ACHN (cell line): ENCODE measurements at regions not wholly inside any gene's neighbourhood (a gene's known extent, or its start where the extent isn't known, plus 50 kb on each side); places are given as distances from the start of the nearest gene placed in this dataset.

Experiments
- DNase-seq: peaks from one replicate; pipeline ENCODE4 v3.0.0-alpha.2; 2015
- in situ Hi-C: cut with HindIII; loops from 2 replicates; pipeline ENCODE4 v1.10.0; 2017; ENCODE audit warnings: low sequenced_read_pairs, low pct_ligation_motif_present, low pct_unique_long_range_greater_than_20kb

GRCh38 chr6:71414486-71414885 is 125.9 kb downstream of the OGFRL1 start:
- in situ Hi-C loops = no loop called here
- peak; percentile 74 for DNase-seq

DNA sequence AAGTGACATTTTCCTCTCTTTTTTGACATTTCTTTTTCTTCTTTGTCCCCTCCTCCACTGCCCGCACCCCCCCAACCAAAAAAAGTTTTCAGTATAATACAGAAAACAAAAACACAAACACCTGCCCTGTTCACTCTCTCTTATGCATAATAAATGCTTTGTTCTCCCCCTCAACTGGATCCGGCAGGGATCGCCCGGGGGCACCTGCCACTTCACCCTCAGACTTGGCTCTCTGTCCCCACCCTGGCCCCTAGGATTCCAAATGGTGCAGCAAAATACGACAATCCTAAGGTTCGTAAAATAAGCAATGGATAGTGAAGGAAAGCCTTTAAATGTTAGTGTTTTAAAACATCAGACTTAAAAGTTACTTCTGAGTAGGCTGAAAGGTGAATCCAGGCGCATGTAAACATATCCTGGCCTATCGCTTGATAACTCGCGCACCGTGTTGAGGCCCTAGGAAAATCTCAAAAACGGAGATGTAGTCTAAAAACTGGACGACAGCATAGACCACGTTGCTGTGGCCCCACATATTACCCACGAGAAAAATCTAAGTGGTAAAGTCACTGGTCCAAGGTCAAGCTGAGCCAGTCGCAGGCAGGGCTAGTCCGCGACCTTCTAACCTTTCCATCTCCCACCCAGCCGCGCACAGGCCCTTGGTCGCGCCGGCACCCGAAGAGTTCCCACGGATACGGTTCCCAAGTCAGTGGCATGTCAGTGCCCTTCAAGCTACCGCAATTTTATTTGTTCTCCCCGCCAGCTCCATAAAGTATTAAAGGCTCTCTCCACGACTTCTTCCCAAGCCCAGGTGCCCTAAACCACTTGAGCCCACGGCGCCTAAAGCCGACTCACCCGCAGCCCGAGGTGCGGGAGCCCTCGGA is 130.8 kb downstream of the OGFRL1 start:
- in situ Hi-C loops = no loop called here
- no peak for DNase-seq

GRCh38 chr6:71420095-71420692 is 131.6 kb downstream of the OGFRL1 start:
- no peak for DNase-seq
- in situ Hi-C loops = no loop called here

DNA sequence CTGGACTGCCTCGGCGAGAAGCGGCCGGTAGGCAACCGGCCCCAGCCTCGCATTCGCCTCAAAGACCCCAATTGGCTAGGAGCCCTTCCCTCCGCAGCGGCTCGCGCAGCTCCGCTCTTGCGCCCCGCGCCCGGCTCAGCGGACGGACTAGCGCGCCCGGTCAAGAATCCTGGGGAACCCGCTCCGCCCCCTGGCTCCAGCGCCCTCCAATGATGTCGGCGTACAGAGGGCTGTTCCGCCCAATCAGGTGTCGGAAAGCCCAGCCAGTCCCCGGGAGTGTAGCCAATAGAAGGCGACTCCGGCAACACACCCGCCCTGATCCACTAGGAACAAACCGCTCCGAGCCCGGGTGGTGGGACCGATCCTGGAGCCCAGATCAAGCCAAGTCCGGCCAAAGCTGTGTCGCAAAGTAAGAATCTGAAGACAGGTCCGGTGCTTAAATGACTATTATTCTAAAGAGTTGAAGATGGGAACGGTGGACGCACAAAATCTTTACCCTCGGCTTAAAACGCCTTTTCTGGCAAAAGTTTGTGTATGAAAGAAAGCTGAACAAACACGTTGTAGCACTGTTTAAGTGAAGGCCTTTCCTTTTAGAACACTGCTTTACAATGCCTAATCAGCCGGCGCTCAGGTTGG is 132.2 kb downstream of the OGFRL1 start:
- in situ Hi-C loops = no loop called here
- DNase-seq = peak; percentile 95

- no peak for DNase-seq
- in situ Hi-C loops = no loop called here
Measured at GRCh38 chr6:71421611-71422010, 133.0 kb downstream of the OGFRL1 start.

DNA sequence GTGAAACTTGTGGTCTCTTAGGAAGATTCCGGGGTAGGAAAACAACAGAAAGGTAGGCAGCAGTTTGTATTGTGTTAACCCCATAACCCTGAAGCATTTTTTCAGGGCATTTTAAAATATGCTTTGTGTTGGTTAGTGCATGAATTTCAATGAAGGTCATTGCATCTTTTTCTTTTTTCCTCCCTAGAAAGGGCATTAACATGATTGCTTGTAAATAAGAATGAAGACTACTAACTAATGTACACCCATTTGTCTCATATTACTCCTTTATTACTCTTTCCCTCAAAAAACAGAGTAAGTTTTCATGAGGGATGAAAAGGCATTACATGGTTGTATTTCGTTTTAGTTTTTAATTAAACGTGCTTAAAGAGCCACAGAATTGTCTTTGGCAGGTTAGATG is 141.4 kb downstream of the OGFRL1 start:
- in situ Hi-C loops = no loop called here
- DNase-seq = no peak

- in situ Hi-C loops = no loop called here
- no peak for DNase-seq
Measured at GRCh38 chr6:71433441-71433840, 144.8 kb downstream of the OGFRL1 start.

DNA sequence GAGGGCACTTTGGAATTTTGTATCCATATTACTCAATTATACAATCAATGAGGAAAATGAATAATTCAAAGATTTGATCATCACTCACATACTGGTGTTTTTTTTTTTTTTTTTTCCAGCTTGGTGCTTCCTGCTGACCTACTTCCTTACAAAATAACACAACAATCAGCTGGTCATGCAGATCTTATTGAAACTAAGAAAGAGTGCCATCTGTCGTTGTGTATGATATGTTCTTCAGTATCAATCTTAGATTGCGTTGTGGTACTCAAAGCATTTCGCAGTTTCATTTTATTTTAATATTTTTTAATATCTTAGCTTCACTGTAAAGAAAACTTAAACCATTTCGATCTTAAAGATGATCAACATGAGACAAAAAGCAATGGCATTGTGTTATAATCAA is 155.6 kb downstream of the OGFRL1 start:
- no peak for DNase-seq
- in situ Hi-C loops = no loop called here

DNA sequence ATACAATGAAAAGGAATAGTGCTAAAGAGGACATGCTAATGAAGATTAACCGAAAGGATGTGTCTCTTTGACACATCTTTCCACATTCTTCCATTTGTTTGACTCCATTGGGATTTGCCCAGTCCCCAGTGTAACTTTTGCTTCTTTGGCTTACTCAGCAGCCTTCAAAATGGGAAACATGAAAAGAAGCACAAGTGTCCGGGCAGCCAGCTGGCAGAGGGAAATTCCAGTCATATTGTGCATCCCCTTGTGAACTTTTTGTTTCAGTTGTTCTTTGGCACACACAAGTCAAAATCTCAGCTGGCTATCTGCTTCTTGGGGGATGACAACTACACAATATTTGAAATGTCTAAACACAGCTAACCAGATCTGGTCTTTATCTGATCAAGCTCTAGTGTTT is 157.4 kb downstream of the OGFRL1 start:
- in situ Hi-C loops = no loop called here
- no peak for DNase-seq

DNA sequence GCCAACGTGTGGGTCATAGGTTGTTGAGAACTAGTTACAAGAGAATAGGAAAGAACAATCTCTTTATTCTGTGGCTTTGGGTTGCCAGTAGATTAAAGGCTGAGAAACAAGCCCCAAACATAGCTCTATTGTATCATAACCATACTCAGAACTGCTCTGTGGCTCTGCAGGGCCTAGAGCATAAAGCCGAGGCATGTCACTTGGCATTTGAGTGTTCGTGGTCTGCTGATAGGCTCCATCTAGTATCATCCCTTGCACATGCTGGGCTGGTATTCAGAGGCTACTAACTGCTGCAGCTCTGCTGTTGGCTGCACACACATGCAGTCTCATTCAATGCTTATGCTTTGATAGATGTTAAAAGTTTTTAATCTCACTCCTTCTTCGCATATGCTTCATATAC is 157.9 kb downstream of the OGFRL1 start:
- in situ Hi-C loops = no loop called here

DNA sequence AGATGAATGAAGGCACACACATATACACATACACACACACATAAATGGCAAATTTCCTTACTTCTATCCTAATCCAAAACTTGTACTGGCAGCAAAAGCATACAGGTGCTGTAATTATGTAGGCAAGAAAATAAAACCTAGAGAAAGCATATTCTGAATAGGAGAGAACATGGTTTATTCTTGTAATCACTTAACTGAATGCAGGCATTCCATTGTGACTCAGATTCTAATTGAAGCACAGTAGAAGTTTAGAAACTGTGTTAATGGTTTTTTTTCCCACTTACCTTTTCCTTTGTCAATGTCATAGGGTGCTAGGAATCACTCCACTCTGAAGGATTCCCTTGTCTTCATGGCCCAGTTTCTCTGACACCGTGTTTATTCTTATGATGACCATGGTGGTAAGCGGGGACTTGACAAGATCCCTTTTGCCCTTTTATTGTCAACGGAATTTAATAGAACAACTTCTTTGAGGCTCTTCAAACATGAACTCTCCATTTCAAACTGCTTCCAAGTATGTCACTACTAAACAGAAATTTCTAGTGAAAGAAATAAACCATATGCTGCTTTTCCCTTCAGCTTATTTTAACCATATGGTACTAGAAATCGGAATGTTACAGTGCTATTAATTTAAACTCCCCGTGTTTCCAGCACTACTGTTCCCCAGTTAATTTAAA is 164.2 kb downstream of the OGFRL1 start:
- no peak for DNase-seq
- in situ Hi-C loops = no loop called here

More for the DNA sequence above, 157.9 kb downstream of the OGFRL1 start:
- DNase-seq = no peak

DNA sequence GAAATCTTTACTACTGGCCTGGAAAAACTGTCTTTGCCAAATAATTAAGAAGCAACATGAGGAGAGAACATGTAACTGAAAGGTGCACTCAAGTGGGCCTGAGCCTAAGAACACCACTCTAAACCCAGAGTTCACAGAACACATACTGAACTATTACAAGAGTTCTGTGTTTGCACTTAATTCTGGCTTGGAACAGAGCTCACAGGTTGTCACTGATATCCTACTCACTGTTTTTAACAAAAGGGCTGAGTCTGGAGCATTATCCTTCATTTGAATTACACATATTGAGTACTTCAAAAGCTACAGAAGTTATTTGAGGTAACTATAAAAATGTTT is 164.7 kb downstream of the OGFRL1 start:
- in situ Hi-C loops = no loop called here
- no peak for DNase-seq

DNA sequence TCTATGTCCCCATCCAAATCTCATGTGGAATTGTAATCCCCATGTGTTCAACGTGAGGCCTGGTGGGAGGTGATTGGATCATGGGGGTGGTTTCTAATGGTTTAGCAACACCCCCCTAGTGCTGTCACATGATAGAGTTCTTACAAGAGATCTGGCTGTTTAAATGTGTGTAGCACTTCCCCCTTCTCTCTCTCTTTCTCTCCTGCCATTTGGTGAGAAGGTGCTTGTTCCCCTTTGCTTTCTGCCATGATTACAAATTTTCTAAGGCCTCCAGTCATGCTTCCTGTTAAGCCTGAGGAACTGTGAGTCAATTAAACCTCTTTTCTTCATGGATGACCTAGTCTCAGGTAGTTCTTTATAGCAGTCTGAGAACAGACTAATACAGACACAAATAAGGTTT is 165.4 kb downstream of the OGFRL1 start:
- in situ Hi-C loops = no loop called here
- DNase-seq = no peak

DNA sequence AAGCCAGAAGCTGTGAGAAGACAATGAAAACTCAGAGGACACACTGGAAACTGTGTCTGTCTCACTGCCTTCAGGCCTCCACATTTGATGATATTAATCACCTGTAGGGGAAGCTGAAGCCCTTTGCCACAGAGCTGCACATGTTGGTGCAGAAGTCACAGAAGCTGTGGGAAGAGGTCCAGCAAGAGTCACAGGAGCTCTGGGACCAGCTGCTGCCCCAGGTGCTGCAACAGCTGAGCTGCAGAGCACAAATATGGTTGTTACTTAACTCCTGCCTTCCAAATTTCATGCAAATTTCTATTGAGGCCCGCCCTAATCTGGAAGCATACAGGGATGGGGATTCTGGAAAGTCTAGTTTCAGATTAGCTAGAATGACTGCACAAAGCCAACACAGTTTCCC is 169.3 kb downstream of the OGFRL1 start:
- in situ Hi-C loops = no loop called here
- no peak for DNase-seq

DNA sequence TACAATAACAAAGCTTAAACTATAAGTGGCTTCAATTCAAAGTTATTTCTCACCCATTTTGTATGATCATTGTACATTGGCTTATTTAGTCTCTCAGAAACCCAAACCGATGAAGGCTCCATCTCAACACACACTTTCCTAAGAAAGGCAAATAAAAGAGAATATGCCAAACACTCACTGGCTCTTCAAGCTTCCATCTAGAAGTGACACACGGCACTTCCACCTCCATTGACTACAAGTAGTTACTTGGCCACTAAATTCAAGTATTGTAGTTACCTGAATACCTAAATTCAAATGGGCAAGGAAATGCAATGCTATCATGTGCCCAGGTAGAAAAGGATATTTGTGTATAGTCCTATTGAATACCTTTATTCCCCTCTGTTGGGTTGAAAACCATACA is 170.6 kb downstream of the OGFRL1 start:
- in situ Hi-C loops = no loop called here
- DNase-seq = no peak

DNA sequence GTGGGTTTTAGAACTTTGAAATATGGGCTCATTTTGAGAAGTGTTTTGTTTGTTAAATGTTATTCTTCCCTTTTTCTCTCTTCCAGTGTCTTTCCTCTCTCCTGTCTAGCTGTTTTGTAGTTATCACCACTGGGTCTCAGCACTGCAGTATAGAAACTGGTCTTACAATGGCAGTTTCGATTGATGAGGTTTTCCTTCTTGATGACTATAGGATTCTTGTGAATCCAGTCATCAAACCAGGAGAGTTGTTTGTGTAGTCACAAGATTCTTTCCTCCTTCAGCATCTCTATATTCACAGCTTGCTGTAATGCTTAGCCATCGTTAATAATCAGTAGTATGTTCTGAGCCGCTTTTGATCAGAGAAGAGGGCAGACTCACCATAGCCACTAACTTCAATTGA is 172.3 kb downstream of the OGFRL1 start:
- DNase-seq = no peak
- in situ Hi-C loops = no loop called here

DNA sequence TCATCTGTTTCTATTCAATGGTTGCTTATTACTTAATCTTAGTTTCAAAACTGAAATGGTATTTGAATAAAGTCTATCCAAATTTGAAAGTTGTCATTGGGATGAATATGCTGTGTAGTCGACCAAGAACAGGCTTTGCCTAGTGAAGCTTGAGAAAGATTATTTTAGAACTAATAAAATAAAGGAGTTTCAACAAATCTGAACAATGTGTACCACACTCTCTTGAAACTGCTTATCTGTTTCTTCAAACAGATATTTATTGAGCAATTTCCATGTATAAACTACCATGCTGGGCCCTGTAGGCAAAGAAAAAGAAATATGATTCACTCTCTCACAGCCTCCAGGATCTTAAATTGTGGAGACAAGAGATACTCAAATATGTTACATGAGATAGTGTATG is 174.4 kb downstream of the OGFRL1 start:
- no peak for DNase-seq
- in situ Hi-C loops = no loop called here

- in situ Hi-C loops = no loop called here
- no peak for DNase-seq
Measured at GRCh38 chr6:71465096-71465495, 176.5 kb downstream of the OGFRL1 start.

GRCh38 chr6:71466362-71466761 is 177.8 kb downstream of the OGFRL1 start:
- DNase-seq = no peak
- in situ Hi-C loops = no loop called here
